HG02610 (cell line): ENCODE measurements at regions not wholly inside any gene's neighbourhood (a gene's known extent, or its start where the extent isn't known, plus 50 kb on each side); places are given as distances from the start of the nearest gene placed in this dataset.
"Not testable (repeated sequence)": the region's sequence is repeated elsewhere in the genome, so short reads cannot be mapped to it uniquely, and the experiment has no call there.

Experiments used
- ATAC-seq: cut with Tn5 transposase; IDR thresholded peaks from one replicate; pipeline ENCODE4 v1.9.1; 2021; ENCODE audit warnings: mild to moderate bottlenecking, moderate library complexity; ENCODE audit not compliant: unreplicated experiment

DNA sequence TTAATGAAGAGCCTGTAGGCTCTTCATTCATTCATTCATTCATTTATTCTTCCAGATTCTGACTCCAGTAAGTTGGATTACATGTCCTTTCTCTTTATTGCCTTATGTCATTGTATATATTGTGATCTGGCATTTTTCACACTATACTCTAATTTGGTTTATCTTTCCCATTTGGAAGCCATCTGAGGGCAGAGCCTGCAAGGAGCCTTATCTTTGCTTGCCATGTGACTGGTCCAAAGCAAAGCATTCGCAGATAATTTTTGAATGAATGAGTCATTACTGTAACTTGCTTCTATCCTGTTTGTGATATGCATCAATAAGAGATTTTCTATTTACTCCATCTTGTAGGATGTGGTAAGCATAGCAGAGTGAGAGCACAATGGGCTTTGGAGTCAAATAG, 108.4 kb upstream of the DAB1 start:
- ATAC-seq = no peak

GRCh38 chr1:57530911-57531260, 107.0 kb upstream of the DAB1 start:
- ATAC-seq = not testable (repeated sequence)

- no peak for ATAC-seq
Measured at GRCh38 chr1:57530206-57530910, 106.5 kb upstream of the DAB1 start.

- ATAC-seq = no peak
Measured at GRCh38 chr1:57522575-57522974, 98.7 kb upstream of the DAB1 start.

DNA sequence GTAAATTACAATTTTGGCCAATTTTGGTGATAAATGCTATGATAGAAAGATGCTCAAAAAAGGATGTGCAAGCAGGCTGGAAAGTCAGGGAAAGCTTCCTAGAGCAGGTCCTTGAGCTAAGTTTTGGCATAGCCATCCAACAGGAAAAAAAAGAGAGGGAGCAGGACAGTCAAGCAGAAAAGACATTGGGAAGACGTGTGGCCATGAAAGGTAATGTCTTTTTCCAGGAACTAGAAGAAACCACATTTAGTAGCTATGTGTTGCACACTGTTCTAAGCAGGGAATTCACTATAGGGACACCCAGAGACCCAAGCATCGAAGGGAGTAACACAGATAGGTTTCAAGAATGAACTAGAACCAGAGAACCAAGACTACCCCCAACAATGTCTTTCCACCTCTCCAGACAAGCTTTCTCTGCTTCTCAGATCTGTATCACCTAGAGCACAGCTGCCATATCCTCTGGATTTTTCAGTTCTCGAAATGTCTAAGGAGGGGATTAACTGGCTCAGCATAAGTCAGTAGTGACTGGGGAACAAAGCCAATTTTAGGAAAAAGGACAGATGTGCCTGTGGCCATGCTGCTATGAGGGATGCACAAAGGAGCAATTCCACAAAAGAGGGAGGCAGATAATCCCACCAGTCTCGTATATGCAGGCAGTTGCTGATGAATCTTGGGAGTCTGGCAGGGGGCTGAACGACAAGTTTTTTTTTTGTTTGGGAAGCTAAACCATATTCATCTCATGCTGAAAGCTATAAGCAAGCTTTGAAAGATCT, 97.1 kb upstream of the DAB1 start:
- ATAC-seq = no peak

GRCh38 chr1:57518496-57518895, 94.6 kb upstream of the DAB1 start:
- no peak for ATAC-seq

DNA sequence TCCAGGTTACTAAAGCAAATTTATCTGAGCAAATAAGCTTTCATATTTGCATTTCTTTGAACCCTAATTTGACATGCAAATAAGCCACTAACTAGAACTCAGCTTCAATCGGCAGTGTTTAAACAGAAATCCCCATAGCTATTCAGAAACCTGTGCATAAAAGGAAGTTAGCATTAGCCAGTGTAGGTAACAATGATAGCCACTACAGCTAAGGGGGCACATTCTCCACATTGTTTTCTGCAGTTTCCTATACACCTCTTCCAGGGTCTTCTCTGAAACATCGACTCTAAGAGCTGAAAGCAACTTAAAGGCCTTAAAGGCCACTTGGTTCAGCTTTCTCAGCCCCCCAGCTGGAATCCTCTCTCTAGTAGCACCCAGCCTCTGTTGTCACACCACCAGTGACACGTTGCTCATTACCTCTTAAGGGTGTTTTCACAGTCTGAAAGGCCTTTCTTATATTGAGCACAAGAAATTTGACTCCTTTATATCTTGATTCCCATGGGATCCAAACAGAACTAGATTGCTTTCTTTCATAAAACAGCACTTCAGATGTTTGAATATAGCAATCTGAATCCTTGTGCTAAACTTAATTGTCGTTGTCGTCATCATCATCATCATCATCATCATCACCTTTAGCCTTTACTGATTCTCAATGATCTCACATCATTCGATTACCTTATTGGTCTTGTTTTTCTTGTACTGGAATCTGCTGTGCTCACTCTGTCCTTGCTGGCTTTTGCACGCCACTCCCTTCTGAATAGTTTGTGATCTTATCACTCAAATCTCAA, 93.9 kb upstream of the DAB1 start:
- no peak for ATAC-seq

DNA sequence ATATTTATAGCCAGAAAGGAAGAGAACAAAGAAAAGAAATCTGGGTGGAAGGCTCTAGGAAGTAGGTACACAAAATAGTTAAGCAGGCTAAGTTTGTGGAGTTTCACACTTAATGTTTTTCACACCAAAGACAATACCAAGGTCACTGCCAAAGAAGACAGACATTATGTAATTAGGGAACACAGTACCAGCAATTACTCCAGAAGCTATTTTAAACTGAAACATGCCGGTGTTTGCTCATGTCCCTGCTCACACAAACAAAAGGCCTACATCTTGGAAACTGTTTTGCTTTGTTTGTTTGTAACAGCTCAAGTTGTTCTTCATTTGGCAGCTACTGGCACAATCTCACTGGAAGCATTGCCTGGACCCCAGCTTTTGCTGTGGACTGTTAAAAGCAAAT, 88.5 kb upstream of the DAB1 start:
- ATAC-seq = no peak

- ATAC-seq = no peak
Measured at GRCh38 chr1:57506941-57507340, 83.1 kb upstream of the DAB1 start.

GRCh38 chr1:57503337-57503736, 79.5 kb upstream of the DAB1 start:
- no peak for ATAC-seq

DNA sequence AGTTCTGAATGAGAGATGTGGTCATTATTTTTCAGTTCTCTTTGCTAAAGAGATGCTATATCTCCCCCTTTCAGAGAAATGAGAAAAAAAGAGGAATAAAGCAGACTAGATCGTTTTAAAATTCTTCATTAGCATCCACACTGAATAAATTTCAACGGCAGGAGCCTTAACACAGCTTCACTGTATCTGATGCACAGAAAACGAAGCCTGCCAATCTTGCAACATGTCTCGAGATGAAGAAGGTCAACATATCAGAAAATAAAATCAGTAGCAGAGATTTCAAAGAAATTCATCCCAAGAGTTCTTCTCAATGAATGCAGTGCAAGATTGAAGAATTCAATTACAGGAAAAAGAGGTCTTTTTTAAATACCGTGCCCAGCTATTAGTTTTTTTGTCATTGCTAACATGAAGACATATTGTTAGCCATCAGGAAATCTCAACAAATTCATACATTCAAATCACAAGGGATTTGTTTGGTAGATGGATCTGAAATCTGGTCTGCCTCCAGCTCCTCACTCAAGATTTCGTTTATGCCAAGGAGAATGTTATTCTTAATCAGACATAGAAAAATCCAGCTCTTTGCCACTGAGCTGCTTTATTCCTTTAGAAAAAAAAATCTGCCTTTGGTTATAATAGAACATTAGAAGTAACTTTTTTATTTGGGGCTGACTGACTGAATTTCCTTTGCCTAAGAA, 76.4 kb upstream of the DAB1 start:
- no peak for ATAC-seq

DNA sequence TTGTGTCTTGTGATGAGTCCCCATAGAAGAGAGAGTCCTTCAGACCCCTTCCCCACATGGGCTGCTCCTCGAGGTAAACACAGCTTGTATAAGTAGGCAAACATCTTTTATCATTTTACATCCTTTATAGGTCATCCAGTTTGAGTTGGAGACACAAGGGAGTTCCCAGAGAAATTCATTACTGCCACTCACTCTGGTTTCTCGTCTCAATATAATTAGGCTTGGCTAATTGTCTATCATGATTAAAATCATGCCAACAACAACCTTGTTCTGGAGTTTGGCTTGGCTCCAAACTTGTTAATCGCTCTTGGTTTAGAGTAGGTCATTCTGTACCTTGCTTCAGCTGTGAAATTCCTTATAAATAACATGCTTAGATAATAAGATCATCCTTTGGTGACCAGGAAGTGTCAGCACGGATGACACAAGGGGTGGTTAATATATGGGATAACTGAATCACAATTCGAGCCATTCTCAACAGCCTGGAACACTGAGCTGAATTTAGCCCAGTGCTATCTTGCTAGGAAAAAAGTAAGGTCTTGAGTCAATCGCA, 70.7 kb upstream of the DAB1 start:
- ATAC-seq = no peak

DNA sequence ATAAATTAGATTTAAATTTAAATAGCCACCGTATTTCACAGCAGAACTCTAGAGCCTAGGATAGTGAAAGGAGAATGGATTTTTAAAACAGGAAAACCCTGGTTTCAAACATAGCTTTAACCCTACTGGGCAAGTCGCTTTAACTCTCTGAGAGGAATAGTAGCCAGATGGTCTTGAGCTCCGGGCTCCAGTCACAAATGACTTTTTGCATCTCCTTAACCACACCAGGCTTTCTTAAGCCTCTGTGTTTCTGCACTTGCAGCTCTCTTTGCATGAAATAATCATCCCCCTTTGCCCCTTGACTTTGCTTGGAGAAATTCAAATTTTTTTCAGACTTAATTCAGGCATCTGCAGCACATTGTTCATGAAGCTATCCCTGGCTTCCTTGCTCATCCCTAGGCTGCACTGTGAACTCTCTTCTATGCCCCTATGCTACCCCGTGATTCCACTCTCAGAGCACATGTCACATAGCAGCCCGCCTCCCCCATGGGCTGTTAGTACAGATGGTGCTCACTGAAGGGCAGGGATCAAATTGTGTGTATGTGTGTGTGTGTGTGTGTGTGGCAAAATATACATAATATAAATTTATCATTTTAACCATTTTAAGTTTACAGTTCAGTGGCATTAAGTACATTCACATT, 68.8 kb upstream of the DAB1 start:
- ATAC-seq = no peak

DNA sequence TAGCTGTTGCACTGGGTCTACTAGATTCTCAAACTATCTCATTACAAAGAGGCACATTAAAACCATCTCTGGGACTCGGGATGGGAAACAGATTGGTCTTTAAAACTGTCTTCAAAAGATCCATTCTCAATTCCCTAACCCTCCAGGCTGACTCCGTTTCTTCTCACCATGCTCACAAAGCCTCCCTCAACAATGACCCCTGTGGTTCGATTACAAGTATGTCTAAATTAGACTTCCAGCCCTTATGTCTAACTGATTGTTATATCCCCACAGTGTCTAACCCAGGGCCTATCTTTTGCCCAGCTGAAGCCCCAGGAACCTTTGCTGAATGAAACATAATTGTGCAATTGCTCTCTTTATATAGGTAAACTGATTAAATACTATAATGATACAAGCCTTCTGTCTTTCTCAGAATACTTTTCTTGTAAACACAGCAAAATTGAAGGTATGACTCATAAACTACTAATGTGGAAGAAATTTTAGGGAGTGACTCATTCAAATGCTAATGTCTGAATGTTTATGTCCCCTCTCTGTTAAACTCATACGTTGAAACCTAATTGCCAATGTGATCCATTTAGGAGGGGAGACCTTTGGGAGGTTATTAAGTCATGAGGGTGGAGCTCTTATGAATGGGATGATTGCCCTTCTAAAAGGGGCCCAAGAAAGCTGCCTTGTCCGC, 65.6 kb upstream of the DAB1 start:
- ATAC-seq = no peak

DNA sequence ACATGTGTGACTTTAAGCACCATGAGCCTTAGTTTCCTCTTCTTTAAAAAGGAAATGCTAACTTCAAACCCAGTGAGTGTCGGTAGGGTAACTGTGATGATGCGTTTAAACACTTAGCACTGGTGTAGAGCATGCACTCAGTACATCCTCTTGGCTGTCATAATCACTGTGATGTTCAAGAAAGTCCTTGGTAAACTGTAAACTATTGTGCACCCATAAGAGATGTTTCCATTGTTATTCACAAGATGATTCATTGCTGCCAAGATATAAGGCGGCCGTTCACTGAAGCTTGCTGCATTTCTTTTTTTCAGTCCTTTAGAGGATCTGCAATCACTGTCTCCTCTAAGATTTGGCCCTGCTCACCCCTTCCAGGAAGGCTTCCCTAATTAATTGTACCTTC, 61.8 kb upstream of the DAB1 start:
- no peak for ATAC-seq

DNA sequence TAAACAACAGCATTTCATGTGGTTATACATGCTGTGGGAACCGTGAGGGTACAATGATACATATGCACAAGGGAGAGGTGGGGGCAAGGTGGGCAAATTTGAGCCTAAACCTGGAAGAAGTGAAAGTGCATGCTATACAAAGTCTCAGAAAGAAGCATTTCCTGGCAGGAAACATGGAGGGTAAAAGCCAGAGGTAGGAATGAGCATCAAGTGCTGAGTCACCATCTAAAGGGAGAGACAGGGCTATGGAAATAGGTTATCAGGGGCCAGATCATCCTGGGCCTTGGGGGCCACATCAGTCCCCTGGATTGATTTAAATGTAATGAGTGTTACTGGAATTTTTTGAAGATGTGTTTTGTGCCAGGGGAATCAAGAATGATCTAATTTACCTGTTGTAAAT, 60.1 kb upstream of the DAB1 start:
- ATAC-seq = no peak

DNA sequence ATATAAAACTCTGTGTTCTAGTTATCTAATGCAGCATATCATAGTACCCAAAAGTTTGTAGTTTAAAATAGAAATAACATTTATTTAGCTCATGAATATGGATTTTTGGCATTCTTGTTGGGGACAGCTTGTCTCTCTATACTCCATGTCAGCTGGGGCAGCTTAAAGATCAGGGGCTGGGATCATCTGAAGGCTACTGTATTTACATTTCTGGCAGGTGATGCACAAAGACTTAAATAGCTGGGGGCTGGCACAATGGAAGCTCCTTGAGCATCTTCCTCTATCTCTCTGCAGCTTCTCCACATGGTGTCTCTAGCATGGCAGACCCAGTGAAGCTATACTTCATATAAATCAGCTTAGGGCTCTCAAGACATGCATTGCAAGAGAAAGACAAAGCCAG, 55.6 kb upstream of the DAB1 start:
- no peak for ATAC-seq

- ATAC-seq = no peak
Measured at GRCh38 chr1:57475366-57475765, 51.5 kb upstream of the DAB1 start.

- ATAC-seq = no peak
Measured at GRCh38 chr1:57474137-57474750, 50.4 kb upstream of the DAB1 start.
